CD14-positive monocyte (primary cell): ENCODE measurements at regions not wholly inside any gene's neighbourhood (a gene's known extent, or its start where the extent isn't known, plus 50 kb on each side); places are given as distances from the start of the nearest gene placed in this dataset.
"Not testable (repeated sequence)": the region's sequence is repeated elsewhere in the genome, so short reads cannot be mapped to it uniquely, and the experiment has no call there.

Source experiments
- DNase-seq, 3 donors: peaks; one replicate each; pipeline ENCODE4 v3.0.0-alpha.2; 2011 to 2022
- H2AFZ ChIP-seq: 2 replicates; pipeline ENCODE4 v1.6.0; 2012; ENCODE audit warnings: mild to moderate bottlenecking, low read depth, low read length, inconsistent platforms; ENCODE audit not compliant: insufficient read depth, poor library complexity, severe bottlenecking
- H3K27ac ChIP-seq, 2 donors: 1 replicate in 1 of 2; 2 replicates in 1 of 2; pipeline ENCODE4 v1.5.1; 2012 to 2013; ENCODE audit warnings: low read length in 2 of 2, control low read depth in 1 of 2, inconsistent platforms in 1 of 2, low read depth in 1 of 2, mild to moderate bottlenecking in 1 of 2
- H3K27me3 ChIP-seq, 2 donors: one replicate each; pipeline versions ENCODE4 v1.6.0 to v1.6.1; 2011 to 2013; ENCODE audit warnings: low read length in 2 of 2; ENCODE audit not compliant: control insufficient read depth in 2 of 2, insufficient read depth in 2 of 2
- H3K36me3 ChIP-seq, 2 donors: replicated peaks in 1 of 2; 1 replicate in 1 of 2; 2 replicates in 1 of 2; pipeline versions ENCODE4 v1.5.1 to v1.6.1; 2012 to 2013; ENCODE audit warnings: low read length in 2 of 2, control low read depth in 1 of 2, inconsistent platforms in 1 of 2, mild to moderate bottlenecking in 1 of 2; ENCODE audit not compliant: insufficient read depth in 2 of 2, control insufficient read depth in 1 of 2
- H3K4me1 ChIP-seq, 2 donors: 1 replicate in 1 of 2; 2 replicates in 1 of 2; pipeline versions ENCODE4 v1.5.1 to v1.6.1; 2012 to 2013; ENCODE audit warnings: low read length in 2 of 2, control low read depth in 1 of 2, inconsistent platforms in 1 of 2, mild to moderate bottlenecking in 1 of 2, moderate library complexity in 1 of 2; ENCODE audit not compliant: insufficient read depth in 2 of 2, control insufficient read depth in 1 of 2
- H3K4me2 ChIP-seq: replicated peaks from 2 replicates; pipeline ENCODE3; 2012; ENCODE audit warnings: low read length, moderate library complexity, mild to moderate bottlenecking; ENCODE audit not compliant: poor library complexity, severe bottlenecking; ENCODE audit errors: extremely low read depth
- H3K4me3 ChIP-seq, 3 experiments: fragments of 200-600 bp in 1 of 3; sonication (generic) in 1 of 3; replicated peaks in 1 of 3; 1 replicate in 2 of 3; 2 replicates in 1 of 3; pipeline ENCODE4 v1.5.1; 2011 to 2013; ENCODE audit warnings: low read length in 3 of 3, mild to moderate bottlenecking in 3 of 3, control low read depth in 2 of 3, low read depth in 2 of 3, inconsistent platforms in 1 of 3, moderate library complexity in 1 of 3
- H3K79me2 ChIP-seq: 2 replicates; pipeline ENCODE4 v1.6.0; 2012; ENCODE audit warnings: mild to moderate bottlenecking, control low read depth, inconsistent platforms, low read length, moderate library complexity; ENCODE audit not compliant: insufficient read depth
- H3K9ac ChIP-seq: 2 replicates; pipeline ENCODE4 v1.6.0; 2017; ENCODE audit warnings: low read length, mild to moderate bottlenecking; ENCODE audit not compliant: insufficient read depth, poor library complexity, severe bottlenecking
- H3K9me3 ChIP-seq, 2 donors: replicated peaks in 1 of 2; 1 replicate in 1 of 2; 2 replicates in 1 of 2; pipeline versions ENCODE4 v1.5.1 to v1.6.1; 2012 to 2013; ENCODE audit warnings: low read length in 2 of 2, control low read depth in 1 of 2; ENCODE audit not compliant: control insufficient read depth in 1 of 2, insufficient read depth in 1 of 2
- H4K20me1 ChIP-seq: 2 replicates; pipeline ENCODE4 v1.6.0; 2012; ENCODE audit warnings: mild to moderate bottlenecking, low read length, control low read depth, moderate library complexity; ENCODE audit not compliant: insufficient read depth
- H3K27ac Mint-ChIP-seq, 7 donors: one replicate each; pipeline ENCODE4 v1.8.0; 2020; ENCODE audit warnings: mild to moderate bottlenecking in 7 of 7, mixed read lengths in 7 of 7, moderate library complexity in 6 of 7, inconsistent platforms in 2 of 7
- H3K27me3 Mint-ChIP-seq, 3 donors: one replicate each; pipeline ENCODE4 v1.8.0; 2021 to 2022; ENCODE audit warnings: low read depth in 3 of 3, mild to moderate bottlenecking in 3 of 3, mixed read lengths in 3 of 3, moderate library complexity in 3 of 3, inconsistent platforms in 1 of 3
- H3K36me3 Mint-ChIP-seq, 2 donors: one replicate each; pipeline ENCODE4 v1.8.0; 2020; ENCODE audit warnings: mixed read lengths in 2 of 2, inconsistent platforms in 1 of 2, mild to moderate bottlenecking in 1 of 2
- H3K4me1 Mint-ChIP-seq: one replicate; pipeline ENCODE4 v1.8.0; 2020; ENCODE audit warnings: mild to moderate bottlenecking, mixed read lengths
- H3K4me3 Mint-ChIP-seq, 2 donors: one replicate each; pipeline ENCODE4 v1.8.0; 2020; ENCODE audit warnings: mild to moderate bottlenecking in 2 of 2, mixed read lengths in 2 of 2, moderate library complexity in 1 of 2
- H3K9me3 Mint-ChIP-seq, 7 donors: one replicate each; pipeline ENCODE4 v1.8.0; 2020 to 2022; ENCODE audit warnings: mixed read lengths in 7 of 7, mild to moderate bottlenecking in 6 of 7, moderate library complexity in 6 of 7, inconsistent platforms in 2 of 7
- CTCF ChIP-seq: fragments of 200-600 bp; IDR thresholded peaks from one replicate; pipeline ENCODE4 v1.8.0; 2022; ENCODE audit warnings: antibody characterized with exemption, mild to moderate bottlenecking
- WGBS: methylation state at CpG from one replicate; pipeline ENCODE4 v1.1.5; 2013; ENCODE audit warnings: missing lambda C conversion rate; ENCODE audit not compliant: insufficient coverage; 5-methylcytosine and 5-hydroxymethylcytosine counted together
- intact Hi-C, 2 donors: fragments of 100-400 bp; cut with micrococcal nuclease; formaldehyde crosslinking; loops; one replicate each; pipeline versions ENCODE4 v1.15.0 to v1.15.1; 2023

GRCh38 chr11:86877503-86877902 is 77.2 kb downstream of the PRSS23 start:
- Histone ChIP-seq H3K27me3 (no peaks in the 10 kb centered on the region), H3K27ac (no peak overlapping the region), H3K9ac (no peak overlapping the region), H3K9me3 (no peaks in the 10 kb centered on the region), H3K4me1 (no peaks in the 10 kb centered on the region), H4K20me1 (no peaks in the 10 kb centered on the region), H3K36me3 (no peaks in the 10 kb centered on the region), H3K79me2 (no peaks in the 10 kb centered on the region), H3K4me2 (no peak overlapping the region), H3K4me3 (no peak overlapping the region), H2AFZ (no peak overlapping the region)
- peaks cover 2 to 14% (median 7%) of the 10 kb centered on the region in 7 donors for H3K9me3 Mint-ChIP-seq
- no peaks in the 10 kb centered on the region for H3K36me3 Mint-ChIP-seq
- peaks cover 6% of the 10 kb centered on the region for H3K4me1 Mint-ChIP-seq
- intact Hi-C loops = no loop called here
- no peak for DNase-seq
- peaks cover 0 to 2% (median 0%) of the 10 kb centered on the region in 3 donors for H3K27me3 Mint-ChIP-seq
- no peak overlapping the region for H3K27ac Mint-ChIP-seq
- H3K4me3 Mint-ChIP-seq = no peak overlapping the region
- no peak for TF ChIP-seq CTCF

GRCh38 chr11:86879241-86879640 is 76.0 kb downstream of the FZD4 start:
- DNase-seq, H3K4me3 ChIP-seq, H3K4me1 ChIP-seq, H3K4me2 ChIP-seq, H3K9ac ChIP-seq, intact Hi-C loops, H4K20me1 ChIP-seq, H3K27me3 ChIP-seq, H3K36me3 Mint-ChIP-seq, H3K4me1 Mint-ChIP-seq, H3K27ac Mint-ChIP-seq, H2AFZ ChIP-seq, H3K27me3 Mint-ChIP-seq, H3K9me3 ChIP-seq, H3K27ac ChIP-seq, H3K79me2 ChIP-seq, H3K4me3 Mint-ChIP-seq, H3K36me3 ChIP-seq: not testable (repeated sequence)
- no CpG with 5 or more reads among the region's 26 CpGs for WGBS
- peaks cover 2 to 14% (median 7%) of the 10 kb centered on the region in 7 donors for H3K9me3 Mint-ChIP-seq
